DMS 273 (cell line): ENCODE measurements at regions not wholly inside any gene's neighbourhood (a gene's known extent, or its start where the extent isn't known, plus 50 kb on each side); places are given as distances from the start of the nearest gene placed in this dataset.
"Not testable (repeated sequence)": the region's sequence is repeated elsewhere in the genome, so short reads cannot be mapped to it uniquely, and the experiment has no call there.

Experiments used
- DNase-seq: peaks from one replicate; lab custom pipeline; 2025; ENCODE audit not compliant: unreplicated experiment; lab: John Stamatoyannopoulos, UW

DNA sequence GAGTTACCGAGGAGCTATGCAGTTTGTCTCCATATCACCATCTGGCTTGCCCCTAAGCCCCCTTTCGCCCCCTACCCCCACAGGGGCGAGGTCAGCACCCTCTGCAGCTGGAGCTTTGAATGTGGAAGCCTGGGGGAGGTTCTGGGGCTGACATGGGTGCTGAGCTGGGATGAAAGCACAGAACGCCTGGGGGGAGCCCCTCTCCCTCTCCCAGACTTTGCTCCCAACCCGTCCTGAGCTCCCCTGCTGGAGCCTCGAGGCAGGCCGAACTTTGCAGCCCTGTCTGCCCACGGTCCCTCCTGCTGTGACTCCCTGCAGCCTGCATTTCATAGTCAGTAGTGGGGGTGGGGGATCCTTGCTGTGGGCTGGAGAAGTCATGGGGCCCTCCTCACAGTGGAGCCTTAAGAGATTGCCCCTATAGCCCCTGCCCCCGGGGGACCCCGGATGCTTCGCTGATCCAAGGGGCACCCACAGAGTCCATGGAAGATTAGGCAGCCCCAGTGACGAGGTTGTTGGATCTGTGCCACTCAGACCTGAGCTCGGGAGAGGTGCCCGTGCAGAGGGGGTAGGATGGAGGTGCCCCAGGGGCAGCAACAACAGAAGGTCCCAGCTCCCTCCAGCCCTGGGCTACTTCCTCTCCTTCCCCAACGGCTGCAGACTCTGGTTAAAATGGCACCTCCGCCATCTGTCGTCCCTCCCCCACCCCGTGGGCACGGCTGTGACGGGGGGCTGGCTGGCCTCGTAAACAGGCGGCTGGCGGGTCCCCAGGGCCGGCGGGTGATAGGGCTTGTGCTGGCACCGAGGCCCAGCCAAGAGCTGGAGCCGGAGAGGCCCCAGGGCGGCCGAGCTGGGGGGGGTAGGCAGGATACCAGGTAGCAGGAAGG, 162.0 kb downstream of the C9orf50 start:
- peak; percentile 98 for DNase-seq

- peak; percentile 58 for DNase-seq
Observed at GRCh38 chr9:129458155-129458661, 162.7 kb downstream of the C9orf50 start.

GRCh38 chr9:129457325-129457779, 163.5 kb downstream of the C9orf50 start:
- DNase-seq = no peak

- DNase-seq = no peak
Observed at GRCh38 chr9:129456549-129457324, 164.2 kb downstream of the C9orf50 start.

GRCh38 chr9:129455151-129455995, 165.5 kb downstream of the C9orf50 start:
- DNase-seq = peak; percentile 88

- DNase-seq = no peak
Observed at GRCh38 chr9:129454467-129455067, 166.3 kb downstream of the C9orf50 start.

DNA sequence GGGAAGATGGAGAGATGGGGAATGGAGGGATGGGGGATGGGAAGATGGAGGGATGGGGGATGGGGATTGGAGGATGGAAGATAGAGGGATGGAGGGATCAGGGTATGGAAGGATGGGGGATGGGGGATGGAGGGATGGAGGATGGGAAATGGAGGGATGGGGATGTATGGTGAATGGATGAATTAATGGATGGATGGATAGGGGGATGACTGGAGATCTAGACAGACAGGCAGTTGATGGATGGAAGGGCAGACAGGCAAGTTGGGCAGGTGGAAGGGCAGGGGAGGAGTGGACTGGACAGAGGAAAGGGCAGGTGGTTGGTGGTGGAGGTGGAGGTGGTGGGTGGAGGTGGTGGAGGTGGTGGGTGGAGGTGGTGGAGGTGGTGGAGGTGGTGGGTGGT, 167.2 kb downstream of the C9orf50 start:
- no peak for DNase-seq

GRCh38 chr9:129451669-129452068, 169.2 kb downstream of the C9orf50 start:
- no peak for DNase-seq

DNA sequence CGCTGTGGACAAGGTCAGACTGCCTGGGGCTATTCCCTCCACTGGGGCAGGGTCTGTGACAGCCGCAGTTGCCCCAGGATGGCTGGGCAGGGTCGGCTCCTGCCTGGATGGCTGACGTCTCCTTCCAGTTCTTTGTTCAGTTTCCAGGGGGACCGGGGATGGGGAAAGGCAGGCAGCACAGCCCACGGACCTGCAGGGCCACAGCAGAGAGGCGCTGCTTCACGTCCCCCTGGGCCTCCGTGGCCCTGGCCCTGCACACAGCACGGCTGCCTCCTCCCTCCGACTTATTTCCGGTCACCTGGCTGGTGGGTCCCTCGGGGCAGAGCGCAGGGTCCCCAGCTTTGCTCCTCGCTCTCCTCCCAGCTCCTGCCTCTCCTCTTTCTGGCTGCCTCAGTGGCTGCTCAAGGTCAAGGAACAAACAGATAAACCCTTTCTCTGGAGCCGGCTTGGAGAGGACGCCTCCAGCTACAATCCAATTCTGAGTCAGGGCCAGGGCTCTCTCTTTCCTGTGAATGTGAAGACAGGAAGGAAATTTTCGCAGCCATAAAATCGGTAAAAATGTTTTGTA, 169.7 kb downstream of the C9orf50 start:
- no peak for DNase-seq

DNA sequence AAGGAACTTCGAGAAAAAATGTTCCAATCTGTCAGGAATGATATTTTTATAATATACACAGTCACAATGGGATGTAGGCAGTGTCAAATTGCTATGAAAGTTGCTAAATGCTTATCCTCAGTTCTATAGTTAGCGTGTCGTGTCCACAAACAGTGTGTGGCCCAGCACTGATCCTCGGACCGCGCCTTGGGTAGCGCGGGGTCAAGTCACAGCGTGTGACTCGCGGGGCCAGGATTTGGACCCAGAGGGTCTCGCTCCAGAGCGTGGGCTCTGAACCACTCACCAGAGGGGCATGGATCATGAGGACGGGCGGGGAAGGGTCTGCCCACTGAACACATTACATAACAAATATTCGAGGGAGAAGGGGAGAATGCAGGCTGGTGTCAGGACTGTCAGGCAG, 171.8 kb downstream of the C9orf50 start:
- no peak for DNase-seq

DNA sequence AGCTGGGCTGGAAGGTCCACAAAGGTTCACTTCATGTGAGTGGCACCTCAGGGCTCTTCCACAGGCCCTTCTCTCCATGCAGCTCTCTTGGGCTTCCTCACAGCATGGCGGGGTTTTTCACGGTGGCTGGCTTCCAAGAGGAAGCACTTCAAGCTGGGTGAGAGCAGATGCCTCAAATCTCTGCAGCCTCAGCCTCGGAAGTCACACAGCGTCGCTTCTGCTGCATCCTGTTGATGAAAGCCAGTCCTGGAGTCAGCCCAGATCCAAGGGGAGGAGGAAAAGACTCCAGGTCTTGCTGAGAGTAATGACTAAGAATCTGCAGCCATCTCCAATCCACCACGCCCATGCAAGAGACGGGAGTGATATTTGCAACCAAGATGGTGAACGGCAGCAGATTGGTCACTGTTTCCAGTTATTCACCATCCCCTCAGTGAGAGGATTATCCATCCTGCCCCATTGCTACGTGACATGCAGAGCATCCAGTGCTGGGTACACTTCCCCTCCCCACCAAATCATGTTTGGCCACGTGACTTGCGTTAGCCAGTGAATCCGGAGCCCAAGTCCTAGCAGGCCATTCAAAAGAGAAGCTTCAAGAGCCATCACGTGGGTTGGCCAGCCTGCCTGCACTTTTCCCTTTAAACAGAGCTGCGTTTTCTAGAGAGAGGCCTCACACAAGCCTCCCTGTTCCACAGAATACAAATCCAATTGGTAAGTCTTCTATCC, 173.9 kb downstream of the C9orf50 start:
- DNase-seq = peak; percentile 39

GRCh38 chr9:129445794-129446306, 175.1 kb downstream of the C9orf50 start:
- no peak for DNase-seq

DNA sequence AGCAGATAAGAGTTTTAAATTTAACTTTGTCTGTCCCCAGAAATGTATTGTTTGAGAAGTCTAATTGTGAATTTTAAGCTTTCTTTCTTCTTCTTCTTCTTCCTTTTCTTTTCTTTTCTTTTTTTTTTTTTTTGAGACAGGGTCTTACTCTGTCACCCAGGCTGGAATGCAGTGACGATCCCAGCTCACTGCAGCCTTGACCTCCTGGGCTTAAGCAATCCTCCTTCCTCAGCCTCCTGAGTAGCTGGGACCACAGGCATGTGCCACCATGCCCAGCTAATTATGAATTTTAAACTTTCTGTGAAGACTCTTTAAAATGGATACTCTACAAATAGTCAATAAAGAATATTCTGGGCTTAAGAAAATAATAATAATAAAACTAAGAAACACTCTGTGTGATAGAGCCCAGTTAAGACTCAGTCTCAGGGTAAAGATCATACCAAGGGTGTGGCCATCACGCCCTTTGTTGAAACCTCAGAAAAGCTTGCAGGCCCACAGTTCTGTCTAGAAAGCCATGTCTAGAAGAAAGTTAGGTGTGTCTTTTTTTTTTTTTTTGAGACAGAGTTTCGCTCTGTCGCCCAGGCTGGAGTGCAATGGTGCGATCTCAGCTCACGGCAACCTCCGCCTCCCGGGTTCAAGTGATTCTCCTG, 177.3 kb downstream of the C9orf50 start:
- not testable (repeated sequence) for DNase-seq

DNA sequence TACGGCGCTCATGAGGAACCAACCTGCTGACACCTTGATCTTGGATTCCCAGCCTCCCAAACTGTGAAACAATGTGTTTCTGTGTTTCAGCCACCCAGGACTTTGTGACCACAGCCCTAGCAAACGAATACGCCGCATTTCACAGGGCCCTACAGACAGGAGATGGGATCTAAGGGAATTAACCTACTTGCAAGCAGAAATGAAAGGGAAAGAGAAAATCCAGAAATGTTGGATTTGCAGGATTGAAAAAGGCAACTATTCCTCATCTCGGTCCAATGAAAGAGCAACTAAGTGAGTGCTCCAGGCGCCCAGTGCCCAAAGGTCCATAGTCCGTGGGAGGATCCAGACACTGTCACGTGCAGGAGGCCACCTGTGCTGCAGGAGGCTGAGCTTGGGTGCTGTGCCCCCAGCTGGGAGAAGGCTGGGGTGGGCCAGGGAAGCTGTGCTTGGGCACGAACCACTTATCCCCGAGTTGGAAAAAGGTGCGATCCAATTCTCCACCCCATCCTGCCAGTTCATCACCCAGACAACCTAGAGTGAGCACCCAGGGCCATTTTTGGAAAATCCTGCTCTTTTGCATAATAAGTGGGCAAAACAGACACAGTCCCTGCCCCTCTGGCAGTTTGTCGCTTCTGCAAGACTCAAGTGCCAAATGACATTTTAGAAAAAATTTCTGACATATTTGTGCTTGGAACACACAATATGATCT, 177.9 kb downstream of the C9orf50 start:
- DNase-seq = no peak

- DNase-seq = no peak
Observed at GRCh38 chr9:129441852-129442251, 179.0 kb downstream of the C9orf50 start.

- no peak for DNase-seq
Observed at GRCh38 chr9:129440435-129441186, 180.3 kb downstream of the C9orf50 start.

DNA sequence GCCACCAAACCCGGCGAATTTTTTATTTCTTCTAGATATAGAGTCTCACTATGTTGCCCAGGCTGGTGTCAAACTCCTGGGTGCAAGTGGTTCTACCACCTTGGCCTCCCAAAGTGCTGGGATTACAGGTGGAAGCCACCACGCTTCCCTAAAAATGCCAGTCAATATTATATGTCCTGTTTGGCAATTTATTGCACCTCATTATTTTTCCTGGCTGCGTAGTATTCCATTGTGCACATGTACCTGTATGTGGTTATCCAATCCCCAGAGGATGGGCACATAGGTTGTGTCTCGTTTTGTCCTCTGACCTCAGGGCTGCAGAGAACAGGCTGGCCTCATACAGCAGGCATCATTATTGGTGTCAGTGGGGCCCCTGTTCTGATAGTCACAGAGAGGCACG, 181.7 kb downstream of the C9orf50 start:
- DNase-seq = no peak
